Endothelial cell of umbilical vein (primary cell): ENCODE measurements at regions not wholly inside any gene's neighbourhood (a gene's known extent, or its start where the extent isn't known, plus 50 kb on each side); places are given as distances from the start of the nearest gene placed in this dataset.

Source experiments
- BruUV-seq: library from RNA; stranded (reverse); fragments of 400-500 nt; replicated peaks from 2 replicates; lab custom pipeline; 2021; lab: Mats Ljungman, UMichigan
- CTCF ChIA-PET: fragments of 300-600, 350-600 bp; sonication (Branson Sonifier 250); formaldehyde crosslinking; loops from one replicate; lab custom pipeline; 2021; ENCODE audit warnings: antibody characterized with exemption, inconsistent platforms; lab: Charles Lee
- POLR2A ChIA-PET: fragments of 300-600, 350-600 bp; sonication (Branson Sonifier 250); formaldehyde crosslinking; loops from one replicate; lab custom pipeline; 2021; ENCODE audit warnings: antibody characterized with exemption, inconsistent platforms; lab: Charles Lee
- DNase-seq: peaks from one replicate; pipeline ENCODE4 v3.0.0-alpha.2; 2011; ENCODE audit warnings: low read depth, low spot score
- FAIRE-seq: peaks from 2 replicates; lab custom pipeline; 2011; peaks lifted over from hg19 to GRCh38; lab: Jason Lieb, UNC
- H2AFZ ChIP-seq: 2 replicates; pipeline ENCODE4 v1.6.0; 2012; ENCODE audit warnings: low read depth, low read length, control low read depth, inconsistent platforms
- H3K27ac ChIP-seq: 2 replicates; pipeline ENCODE4 v1.5.1; 2011; ENCODE audit warnings: low read depth, mild to moderate bottlenecking, control low read depth, low read length, moderate library complexity; ENCODE audit not compliant: insufficient read depth
- H3K27me3 ChIP-seq, 2 experiments: 2 replicates each; pipeline versions ENCODE4 v1.6.0 to v1.6.1; 2011; ENCODE audit warnings: low read length in 2 of 2, mixed read lengths in 1 of 2; ENCODE audit not compliant: control insufficient read depth in 2 of 2, insufficient read depth in 2 of 2
- H3K36me3 ChIP-seq, 2 experiments: 2 replicates in 1 of 2; 3 replicates in 1 of 2; pipeline ENCODE4 v1.5.1; 2011; ENCODE audit warnings: low read length in 2 of 2, mild to moderate bottlenecking in 1 of 2, moderate library complexity in 1 of 2; ENCODE audit not compliant: control insufficient read depth in 2 of 2, insufficient read depth in 2 of 2; ENCODE audit errors: extremely low read depth in 1 of 2
- H3K4me1 ChIP-seq: 3 replicates; pipeline ENCODE4 v1.5.1; 2011; ENCODE audit warnings: mild to moderate bottlenecking, low read length; ENCODE audit not compliant: control insufficient read depth, insufficient read depth; ENCODE audit errors: extremely low read depth
- H3K4me2 ChIP-seq: 2 replicates; pipeline ENCODE4 v1.6.1; 2011; ENCODE audit warnings: low read length, control low read depth, mixed read lengths; ENCODE audit not compliant: insufficient read depth
- H3K4me3 ChIP-seq, 3 experiments: fragments of 200-600 bp in 1 of 3; sonication (generic), shearing (Covaris generic) in 1 of 3; replicated peaks in 1 of 3; 2 replicates each; pipeline ENCODE4 v1.5.1; 2011 to 2016; ENCODE audit warnings: control low read depth in 3 of 3, low read length in 3 of 3, mild to moderate bottlenecking in 2 of 3, inconsistent platforms in 1 of 3, low read depth in 1 of 3, moderate library complexity in 1 of 3; ENCODE audit not compliant: insufficient read depth in 1 of 3
- H3K79me2 ChIP-seq: 2 replicates; pipeline ENCODE4 v1.6.0; 2012; ENCODE audit warnings: low read length, inconsistent platforms; ENCODE audit not compliant: control insufficient read depth, insufficient read depth
- H3K9ac ChIP-seq: replicated peaks from 2 replicates; pipeline ENCODE3; 2011; ENCODE audit warnings: low read length, control low read depth; ENCODE audit not compliant: insufficient read depth; ENCODE audit errors: extremely low read depth
- H3K9me1 ChIP-seq: replicated peaks from 3 replicates; pipeline ENCODE4 v1.6.0; 2011; ENCODE audit warnings: mild to moderate bottlenecking, low read length; ENCODE audit not compliant: control insufficient read depth, insufficient read depth; ENCODE audit errors: extremely low read depth
- H3K9me3 ChIP-seq: replicated peaks from 2 replicates; pipeline ENCODE4 v1.5.1; 2012; ENCODE audit warnings: low read length, inconsistent platforms; ENCODE audit not compliant: control insufficient read depth, insufficient read depth
- H4K20me1 ChIP-seq: replicated peaks from 2 replicates; pipeline ENCODE3; 2011; ENCODE audit warnings: mild to moderate bottlenecking, low read length; ENCODE audit not compliant: control insufficient read depth, insufficient read depth; ENCODE audit errors: extremely low read depth
- EZH2 ChIP-seq: IDR thresholded peaks from 2 replicates; pipeline ENCODE4 v1.6.1; 2012; ENCODE audit warnings: borderline replicate concordance, low read depth, mild to moderate bottlenecking, moderate library complexity, low read length, inconsistent platforms; ENCODE audit not compliant: severe bottlenecking
- FOS ChIP-seq: IDR thresholded peaks from 2 replicates; pipeline ENCODE4 v1.6.1; 2011; ENCODE audit warnings: mild to moderate bottlenecking, low read length, moderate library complexity, borderline replicate concordance; ENCODE audit not compliant: insufficient read depth
- GATA2 ChIP-seq: IDR thresholded peaks from 2 replicates; pipeline ENCODE4 v1.7.0; 2011; ENCODE audit warnings: low read depth, mild to moderate bottlenecking, moderate library complexity, mixed read lengths, low read length; ENCODE audit not compliant: insufficient read length, insufficient read depth
- JUN ChIP-seq: IDR thresholded peaks from 2 replicates; pipeline ENCODE4 v1.6.1; 2011; ENCODE audit warnings: borderline replicate concordance, low read depth; ENCODE audit not compliant: insufficient read length, insufficient read depth
- MYC ChIP-seq: IDR thresholded peaks from one replicate; pipeline ENCODE4 v1.6.1; 2011; ENCODE audit warnings: mild to moderate bottlenecking, low read depth, low read length
- POLR2A ChIP-seq: IDR thresholded peaks from 2 replicates; pipeline ENCODE4 v1.6.1; 2012; ENCODE audit warnings: low read depth, mild to moderate bottlenecking, control low read depth, low read length
- POLR2AphosphoS5 ChIP-seq: IDR thresholded peaks from 2 replicates; pipeline ENCODE4 v1.6.1; 2012; ENCODE audit warnings: low read depth, mild to moderate bottlenecking, control low read depth, low read length, moderate library complexity; ENCODE audit not compliant: insufficient read depth
- dilution Hi-C: fragments of 300-500 bp; cut with MboI; formaldehyde crosslinking; loops from one replicate; pipeline ENCODE4 v1.15.0; 2019; ENCODE audit warnings: low sequenced_read_pairs; ENCODE audit not compliant: extremely low pct_ligation_motif_present
- intact Hi-C: fragments of 100-400 bp; cut with micrococcal nuclease; formaldehyde crosslinking; loops from one replicate; pipeline ENCODE4 v1.10.0; 2022
- TF ChIP-seq, protein P1 (sequence below), 2 donors: IDR thresholded peaks; 1 replicate in 1 of 2; 2 replicates in 1 of 2; pipeline ENCODE4 v1.5.1; 2011; ENCODE audit warnings: low read length in 2 of 2, mild to moderate bottlenecking in 2 of 2, moderate library complexity in 2 of 2, control low read depth in 1 of 2, inconsistent platforms in 1 of 2, low read depth in 1 of 2; ENCODE audit not compliant: insufficient read depth in 1 of 2; ENCODE audit errors: extremely low read depth in 1 of 2
- TF ChIP-seq, protein P2 (sequence below): IDR thresholded peaks from 2 replicates; pipeline ENCODE4 v1.6.1; 2011; ENCODE audit not compliant: insufficient read depth, insufficient read length

DNA sequence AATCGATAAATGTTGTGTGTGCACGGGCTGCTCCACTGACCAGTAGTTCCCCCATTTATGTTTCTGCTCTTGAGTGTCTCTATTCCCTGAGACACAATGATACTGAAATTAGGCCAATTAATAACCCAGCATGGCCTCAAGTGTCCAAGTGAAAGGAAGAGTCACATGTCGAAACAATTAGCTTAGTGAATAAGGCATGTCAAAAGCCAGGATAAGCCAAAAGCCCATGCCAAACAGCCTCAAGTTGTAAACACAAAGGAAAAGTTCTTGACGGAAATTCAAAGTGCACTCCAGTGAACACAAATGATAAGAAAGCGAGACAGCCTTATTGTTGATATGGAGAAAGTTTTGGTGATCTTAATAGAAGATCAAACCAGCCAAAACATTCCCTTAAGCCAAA, 167.1 kb upstream of the C1QTNF7 start:
- H3K9ac ChIP-seq = no peak overlapping the region
- ChIA-PET POLR2A (no interaction called here), CTCF (interaction anchor here (1.9 kb wide), 1 partner anchor 197 kb away, joined by 4 read pairs; no protein-coding TSS in a partner anchor)
- dilution Hi-C loops = no loop called here
- H2AFZ ChIP-seq = no peak overlapping the region
- no peaks in the 10 kb centered on the region for H3K27me3 ChIP-seq
- H3K9me3 ChIP-seq = no peaks in the 10 kb centered on the region
- H3K4me3 ChIP-seq = no peak overlapping the region
- H3K79me2 ChIP-seq = no peaks in the 10 kb centered on the region
- intact Hi-C loops = no loop called here
- no TSS peak for BruUV-seq
- no peaks in the 10 kb centered on the region for H4K20me1 ChIP-seq
- no peaks in the 10 kb centered on the region for H3K4me1 ChIP-seq
- H3K36me3 ChIP-seq = no peaks in the 10 kb centered on the region
- no peak overlapping the region for H3K4me2 ChIP-seq
- H3K27ac ChIP-seq = no peak overlapping the region
- no peaks in the 10 kb centered on the region for H3K9me1 ChIP-seq
- TF ChIP-seq, protein P1, sequence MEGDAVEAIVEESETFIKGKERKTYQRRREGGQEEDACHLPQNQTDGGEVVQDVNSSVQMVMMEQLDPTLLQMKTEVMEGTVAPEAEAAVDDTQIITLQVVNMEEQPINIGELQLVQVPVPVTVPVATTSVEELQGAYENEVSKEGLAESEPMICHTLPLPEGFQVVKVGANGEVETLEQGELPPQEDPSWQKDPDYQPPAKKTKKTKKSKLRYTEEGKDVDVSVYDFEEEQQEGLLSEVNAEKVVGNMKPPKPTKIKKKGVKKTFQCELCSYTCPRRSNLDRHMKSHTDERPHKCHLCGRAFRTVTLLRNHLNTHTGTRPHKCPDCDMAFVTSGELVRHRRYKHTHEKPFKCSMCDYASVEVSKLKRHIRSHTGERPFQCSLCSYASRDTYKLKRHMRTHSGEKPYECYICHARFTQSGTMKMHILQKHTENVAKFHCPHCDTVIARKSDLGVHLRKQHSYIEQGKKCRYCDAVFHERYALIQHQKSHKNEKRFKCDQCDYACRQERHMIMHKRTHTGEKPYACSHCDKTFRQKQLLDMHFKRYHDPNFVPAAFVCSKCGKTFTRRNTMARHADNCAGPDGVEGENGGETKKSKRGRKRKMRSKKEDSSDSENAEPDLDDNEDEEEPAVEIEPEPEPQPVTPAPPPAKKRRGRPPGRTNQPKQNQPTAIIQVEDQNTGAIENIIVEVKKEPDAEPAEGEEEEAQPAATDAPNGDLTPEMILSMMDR (IDR thresholded peaks at IDR 0.05; ENCODE audit: extremely low read depth in 1 of 2, insufficient read depth in 1 of 2, low read depth in 1 of 2, low read length in 2 of 2) = no peak
- TF ChIP-seq POLR2A = no peak
- no peak for TF ChIP-seq MYC
- DNase-seq (no peak), FAIRE-seq (no peak)

DNA sequence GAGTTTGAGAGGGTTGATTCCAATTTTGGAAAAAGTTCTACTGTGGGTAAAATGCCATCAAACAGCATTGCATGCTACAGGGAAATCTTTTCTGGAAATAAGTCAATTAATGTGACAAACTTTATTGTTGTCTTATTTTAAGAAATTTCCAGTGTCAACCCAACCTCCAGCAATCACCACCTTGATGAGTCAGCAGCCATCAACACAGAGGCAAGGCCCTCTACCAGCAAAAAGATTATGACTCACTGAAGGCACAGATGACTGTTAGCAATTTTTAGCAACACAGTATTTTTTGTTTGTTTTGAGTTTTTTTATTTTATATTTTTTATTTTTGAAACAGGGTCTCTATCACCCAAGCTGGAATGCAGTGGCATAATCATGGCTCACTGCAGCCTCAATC, 165.4 kb upstream of the C1QTNF7 start:
- Histone ChIP-seq H3K9me3 (no peaks in the 10 kb centered on the region), H2AFZ (no peak overlapping the region), H3K9ac (no peak overlapping the region), H3K36me3 (no peaks in the 10 kb centered on the region), H3K79me2 (no peaks in the 10 kb centered on the region), H3K9me1 (no peaks in the 10 kb centered on the region), H4K20me1 (no peaks in the 10 kb centered on the region), H3K27me3 (no peaks in the 10 kb centered on the region), H3K4me1 (no peaks in the 10 kb centered on the region), H3K27ac (no peak overlapping the region), H3K4me3 (no peak overlapping the region), H3K4me2 (no peak overlapping the region)
- FAIRE-seq = no peak
- no TSS peak for BruUV-seq
- CTCF ChIA-PET = no interaction called here
- intact Hi-C loops (no loop called here), dilution Hi-C loops (no loop called here)
- TF ChIP-seq, protein P2, sequence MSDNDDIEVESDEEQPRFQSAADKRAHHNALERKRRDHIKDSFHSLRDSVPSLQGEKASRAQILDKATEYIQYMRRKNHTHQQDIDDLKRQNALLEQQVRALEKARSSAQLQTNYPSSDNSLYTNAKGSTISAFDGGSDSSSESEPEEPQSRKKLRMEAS = no peak
- TF ChIP-seq FOS (no peak), POLR2AphosphoS5 (no peak), GATA2 (no peak), POLR2A (no peak), JUN (no peak), MYC (no peak), EZH2 (no peak)
- TF ChIP-seq, protein P1 (IDR thresholded peaks at IDR 0.05; ENCODE audit: extremely low read depth in 1 of 2, insufficient read depth in 1 of 2, low read depth in 1 of 2, low read length in 2 of 2) = no peak
- DNase-seq = no peak
- POLR2A ChIA-PET = no interaction called here
